HG03175 (cell line): ENCODE measurements at regions not wholly inside any gene's neighbourhood (a gene's known extent, or its start where the extent isn't known, plus 50 kb on each side); places are given as distances from the start of the nearest gene placed in this dataset.
A peak's percentile ranks its signal among the peaks of the same experiment; 100 is the strongest.
"Not testable (repeated sequence)": the region's sequence is repeated elsewhere in the genome, so short reads cannot be mapped to it uniquely, and the experiment has no call there.

Source experiments
- ATAC-seq: cut with Tn5 transposase; IDR thresholded peaks from one replicate; pipeline ENCODE4 v1.9.1; 2021; ENCODE audit warnings: mild to moderate bottlenecking, moderate library complexity; ENCODE audit not compliant: unreplicated experiment

DNA sequence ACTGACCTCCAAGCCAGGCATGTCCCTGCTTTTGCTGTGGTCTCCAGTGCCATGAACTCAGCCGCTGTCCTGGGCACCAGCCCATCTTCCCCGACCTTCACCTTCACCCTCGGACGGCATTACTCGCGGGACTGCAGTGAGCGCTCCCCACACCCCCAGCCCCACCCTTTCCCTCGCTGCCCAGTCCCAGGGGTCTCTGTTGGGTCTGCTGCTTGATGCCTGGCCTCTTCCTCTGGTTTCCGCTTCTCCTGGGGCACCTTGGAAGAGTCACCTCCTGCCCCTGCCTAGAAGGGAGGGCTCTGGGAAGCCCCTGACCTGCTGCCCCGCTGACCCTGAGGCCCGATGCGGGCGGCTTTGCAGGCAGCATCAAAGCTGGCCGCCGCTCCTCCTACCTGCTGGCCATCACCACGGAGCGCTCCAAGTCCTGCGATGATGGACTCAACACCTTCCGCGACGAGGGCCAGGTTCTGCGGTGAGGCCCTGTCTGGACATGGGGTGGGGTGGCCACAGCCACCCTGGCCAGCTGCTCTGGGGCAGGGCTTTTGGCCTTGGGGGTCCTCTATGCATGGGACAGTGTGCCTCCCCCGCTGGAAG, 102.3 kb downstream of the ZNF267 start:
- not testable (repeated sequence) for ATAC-seq

DNA sequence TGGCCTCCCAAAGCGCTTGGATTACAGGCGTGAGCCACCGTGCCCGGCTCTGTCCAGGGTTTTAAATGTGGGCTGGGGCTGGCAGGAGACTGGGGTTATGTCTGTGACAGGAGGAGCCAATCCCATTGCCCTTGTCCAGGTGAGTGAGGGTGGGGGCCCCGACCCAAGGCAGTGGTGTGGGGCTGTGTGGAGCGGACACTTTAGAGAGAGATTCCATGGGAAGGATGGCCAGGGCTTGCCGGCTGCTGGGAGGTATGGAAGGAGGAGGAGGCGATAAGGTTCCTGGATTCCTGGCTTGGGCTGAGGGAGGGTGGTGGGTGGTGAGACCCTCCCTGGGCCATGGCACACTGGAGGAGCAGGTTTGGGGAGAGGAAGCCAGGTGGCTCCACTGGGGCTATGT, 104.9 kb downstream of the ZNF267 start:
- not testable (repeated sequence) for ATAC-seq

DNA sequence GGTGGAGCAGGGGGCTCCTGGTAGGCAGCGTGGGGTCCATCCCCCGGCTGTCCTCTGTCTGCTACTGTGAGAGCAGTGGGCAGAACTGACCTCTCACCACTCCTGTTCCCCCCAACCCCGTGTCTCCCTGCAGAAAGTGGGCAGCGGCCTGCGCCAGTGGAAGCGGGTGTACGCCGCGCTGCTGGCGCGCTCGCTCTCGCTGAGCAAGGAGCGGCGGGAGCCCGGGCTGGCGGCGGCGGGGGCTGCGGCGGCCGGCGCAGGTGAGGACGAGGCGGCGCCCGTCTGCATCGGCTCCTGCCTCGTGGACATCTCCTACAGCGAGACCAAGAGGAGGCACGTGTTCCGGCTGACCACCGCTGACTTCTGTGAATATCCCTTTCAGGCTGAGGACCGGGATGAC, 108.1 kb downstream of the ZNF267 start:
- not testable (repeated sequence) for ATAC-seq

DNA sequence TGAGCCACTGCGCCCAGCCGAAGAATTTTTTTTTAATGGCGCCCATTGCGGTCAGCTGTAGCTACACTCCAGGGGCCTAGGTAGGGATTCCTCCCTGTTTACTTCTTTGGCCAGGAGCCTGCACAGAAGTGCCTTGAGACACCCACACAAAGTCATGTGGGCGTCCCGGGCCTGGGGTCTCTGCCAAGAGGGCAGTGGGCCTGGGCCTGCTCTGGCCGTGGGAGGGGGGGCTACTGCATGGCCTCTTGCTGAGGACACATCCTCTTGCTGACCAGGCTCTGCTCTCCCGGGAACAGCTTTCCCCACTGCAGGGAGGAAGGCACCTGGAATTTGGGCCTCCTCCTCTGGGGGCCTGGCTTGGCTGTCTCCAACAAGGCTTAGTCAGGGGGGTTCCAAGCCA, 109.4 kb downstream of the ZNF267 start:
- ATAC-seq, result not testable (repeated sequence)

DNA sequence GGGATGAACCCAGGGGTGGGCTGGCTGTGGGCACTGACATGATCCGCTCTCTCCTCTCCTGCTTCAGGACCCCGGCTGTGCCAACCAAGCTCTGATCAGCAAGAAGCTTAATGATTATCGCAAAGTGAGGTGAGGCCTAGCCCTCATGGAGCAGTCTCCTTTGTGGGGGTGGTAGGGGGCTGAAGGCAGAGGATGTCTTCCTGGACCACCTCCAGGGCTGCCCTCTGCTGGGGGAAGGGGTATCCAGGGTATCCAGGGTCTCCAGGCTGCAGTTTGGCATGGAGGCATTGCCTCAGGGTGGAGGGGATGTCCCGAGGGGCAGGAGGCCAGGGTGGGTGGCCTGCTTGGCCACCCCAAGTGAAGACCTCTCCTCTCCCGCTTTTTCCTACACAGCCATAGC, 110.1 kb downstream of the ZNF267 start:
- ATAC-seq, result not testable (repeated sequence)

DNA sequence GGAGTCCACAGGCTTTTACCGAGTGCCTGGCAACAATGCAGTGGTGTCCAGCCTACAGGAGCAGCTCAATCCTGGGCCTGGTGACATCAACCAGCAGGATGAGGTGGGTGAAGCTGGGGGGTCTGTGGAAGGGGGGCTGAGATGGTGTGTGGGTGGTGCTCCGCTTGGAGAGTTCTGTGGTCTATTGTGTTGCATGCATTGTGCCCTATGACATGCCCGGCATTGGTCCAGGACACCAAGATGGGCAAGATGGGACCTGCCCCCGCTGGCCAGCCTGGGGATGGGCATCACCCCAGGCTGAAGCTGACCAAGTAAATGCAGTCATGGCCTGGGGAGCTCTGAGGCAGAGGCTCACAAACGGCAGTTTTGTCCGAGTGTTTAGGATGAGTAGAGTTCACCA, 113.3 kb downstream of the ZNF267 start:
- ATAC-seq, result not testable (repeated sequence)

DNA sequence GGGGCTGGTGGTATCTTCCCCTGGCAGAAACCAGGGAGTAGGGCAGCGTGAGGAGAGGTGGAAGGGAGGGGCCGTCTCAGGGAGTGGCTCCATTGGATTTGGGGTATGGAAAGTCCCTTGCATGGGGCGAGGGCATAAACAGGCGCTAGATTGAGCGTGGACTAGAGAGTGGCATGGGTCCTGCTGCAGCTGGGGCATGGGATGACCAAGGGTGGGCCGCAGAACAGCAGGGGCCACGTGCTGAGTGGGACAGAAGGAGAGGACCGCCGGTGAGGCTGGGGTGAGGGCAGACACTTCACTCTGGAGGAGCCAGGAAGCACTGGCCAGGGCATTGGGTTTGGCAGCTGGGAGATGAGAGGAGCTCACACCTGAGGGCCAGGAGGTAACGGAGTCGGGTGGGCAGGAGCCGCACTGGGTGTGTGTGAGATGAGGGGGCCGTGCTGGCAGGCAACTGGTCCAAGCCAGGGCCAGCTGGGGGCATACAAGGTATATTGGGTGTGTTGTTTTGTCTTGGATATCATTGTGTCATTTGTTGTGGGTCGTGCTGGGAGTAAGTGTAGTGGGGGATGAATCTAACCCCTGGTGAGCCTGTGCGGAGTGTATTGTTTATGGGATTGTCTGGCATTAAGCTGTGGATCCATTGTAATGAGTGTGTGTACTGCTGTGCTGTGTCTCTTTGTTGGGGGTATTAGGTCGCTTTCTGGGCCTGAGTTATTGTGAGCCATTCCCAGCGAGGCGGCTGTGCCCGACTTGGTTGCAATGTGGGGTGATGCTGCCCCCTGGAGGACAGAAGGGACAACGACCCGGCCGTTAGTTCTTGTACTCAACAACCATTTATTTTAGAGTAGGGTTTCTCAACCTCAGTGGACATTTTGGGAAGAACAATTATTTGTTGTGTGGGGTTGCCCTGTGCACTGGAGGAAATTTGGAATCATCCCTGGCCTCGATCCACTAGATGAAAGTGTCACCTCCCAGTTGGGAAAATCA, 115.3 kb downstream of the ZNF267 start:
- peak; percentile 45 for ATAC-seq

DNA sequence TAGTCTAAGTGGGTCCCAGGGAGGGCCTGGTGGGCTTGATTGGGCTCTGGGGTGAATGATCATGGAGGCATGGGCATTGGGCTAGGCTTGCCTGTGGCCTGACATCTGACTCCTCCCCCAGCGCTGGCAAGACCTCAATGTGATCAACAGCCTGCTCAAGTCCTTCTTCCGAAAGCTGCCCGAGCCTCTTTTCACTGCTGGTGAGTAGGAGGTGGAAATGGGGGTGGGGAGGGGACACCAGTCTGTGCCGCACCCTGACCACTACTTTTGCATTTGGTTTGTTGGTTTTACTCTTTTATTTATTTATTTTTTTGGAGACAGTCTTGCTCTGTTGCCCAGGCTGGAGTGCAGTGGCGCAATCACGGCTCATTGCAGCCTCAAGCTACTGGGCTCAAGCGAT, 116.7 kb downstream of the ZNF267 start:
- not testable (repeated sequence) for ATAC-seq

DNA sequence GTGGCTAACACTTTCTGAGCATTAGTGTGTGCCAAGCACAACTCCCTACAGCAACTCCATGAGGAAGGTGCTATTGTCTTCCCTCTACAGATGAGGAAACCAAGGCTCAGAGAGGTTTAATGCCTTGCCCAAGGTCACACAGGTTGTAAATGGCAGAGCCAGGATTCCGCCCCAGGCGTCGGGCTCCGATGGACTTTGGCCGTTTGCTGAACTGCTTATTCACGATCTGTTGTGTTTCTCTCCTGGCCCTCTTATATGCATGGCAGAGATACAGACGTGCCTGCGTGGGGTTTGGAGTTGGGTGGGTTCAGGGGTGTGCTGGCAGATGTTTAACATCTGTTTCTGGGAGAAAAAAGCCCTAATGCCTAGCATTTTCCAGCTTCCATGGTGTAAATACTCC, 117.4 kb downstream of the ZNF267 start:
- not testable (repeated sequence) for ATAC-seq

DNA sequence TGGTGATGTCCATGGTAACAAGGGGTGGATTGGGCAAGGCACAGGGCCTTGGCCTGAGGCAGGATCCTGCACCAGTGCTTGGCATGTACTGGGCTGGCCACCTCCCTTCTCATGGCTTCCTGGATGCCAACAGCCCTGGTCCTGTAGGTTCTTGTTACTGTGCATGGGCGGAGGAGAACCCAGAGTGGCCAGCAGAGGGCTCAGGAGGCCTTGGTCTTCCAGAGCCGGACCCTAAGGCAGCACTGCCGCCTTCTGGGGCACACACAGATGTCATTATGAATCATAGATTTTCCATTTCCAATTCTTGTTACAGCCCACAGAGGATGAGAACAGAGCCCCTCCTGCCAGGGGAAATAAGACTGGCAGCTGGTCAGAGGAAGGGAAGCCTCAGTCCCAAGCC, 122.7 kb downstream of the ZNF267 start:
- ATAC-seq, result not testable (repeated sequence)

DNA sequence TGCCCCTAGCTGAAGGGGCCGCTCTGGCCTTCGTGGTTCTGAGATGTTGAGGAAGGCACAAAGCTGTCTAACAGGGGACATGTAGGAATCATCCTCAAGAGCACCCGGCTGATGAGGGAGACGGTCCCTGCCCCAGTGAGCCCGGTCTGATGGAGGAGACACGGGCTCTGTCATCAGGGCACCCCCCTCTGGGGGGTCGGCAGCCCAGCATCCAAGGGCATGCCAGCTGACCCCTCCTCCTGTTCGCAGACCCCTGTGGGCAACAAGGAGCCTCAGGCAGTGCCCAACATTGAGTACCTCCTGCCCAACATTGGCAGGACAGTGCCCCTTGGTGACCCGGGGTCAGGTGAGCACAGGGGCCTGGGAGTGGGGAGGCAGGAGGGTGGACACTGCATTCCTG, 128.9 kb downstream of the ZNF267 start:
- ATAC-seq, result not testable (repeated sequence)

DNA sequence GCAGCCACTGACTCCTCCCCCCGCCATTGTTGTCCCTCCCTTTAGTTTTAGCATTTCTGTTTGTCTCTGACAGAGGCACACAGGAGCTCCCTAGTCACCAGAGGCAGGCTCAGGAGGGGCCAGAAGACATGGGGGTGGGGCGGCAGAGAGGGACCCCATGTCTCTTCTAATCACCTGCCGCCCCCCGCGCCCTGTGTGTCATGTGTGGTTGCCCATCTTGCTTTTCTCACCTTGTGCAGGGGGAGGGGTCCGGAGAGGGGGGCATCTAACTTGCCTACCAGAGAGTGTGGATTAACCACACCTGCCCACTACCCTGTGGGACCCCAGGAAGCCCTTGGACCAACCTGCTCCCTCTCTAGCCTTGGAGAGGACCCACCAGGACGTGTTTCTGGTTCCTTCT, 130.2 kb downstream of the ZNF267 start:
- not testable (repeated sequence) for ATAC-seq

DNA sequence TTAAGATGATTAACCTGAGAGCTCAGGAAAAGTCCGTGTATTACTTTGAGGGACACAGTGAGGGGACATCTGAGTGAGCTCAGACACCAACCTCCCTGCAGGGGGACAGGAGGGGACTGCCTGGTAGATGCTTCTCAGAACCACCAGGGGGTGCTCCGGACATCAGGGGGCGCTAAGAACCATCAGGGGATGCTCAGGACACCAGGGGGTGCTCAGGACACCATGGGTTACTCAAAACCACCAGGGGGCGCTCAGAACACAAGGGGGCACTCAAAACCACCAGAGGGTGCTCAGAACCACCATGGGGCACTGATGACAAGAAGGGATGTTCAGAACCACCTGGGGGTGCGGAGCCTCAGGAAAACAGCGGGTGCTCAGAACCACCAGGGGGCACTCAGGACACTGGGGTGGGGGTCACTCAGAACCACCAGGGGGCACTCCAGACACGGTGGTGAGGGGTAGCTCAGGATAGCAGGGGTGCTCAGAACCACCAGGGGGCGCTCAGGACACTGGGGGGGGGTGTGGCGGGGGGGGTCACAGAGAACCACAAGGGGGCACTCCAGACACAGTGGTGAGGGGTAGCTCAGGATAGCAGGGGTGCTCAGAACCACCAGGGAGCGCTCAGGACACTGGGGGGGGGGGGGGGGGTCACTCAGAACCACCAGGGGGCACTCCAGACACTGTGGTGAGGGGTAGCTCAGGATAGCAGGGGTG, 165.3 kb downstream of the ZNF267 start:
- ATAC-seq, result not testable (repeated sequence)

DNA sequence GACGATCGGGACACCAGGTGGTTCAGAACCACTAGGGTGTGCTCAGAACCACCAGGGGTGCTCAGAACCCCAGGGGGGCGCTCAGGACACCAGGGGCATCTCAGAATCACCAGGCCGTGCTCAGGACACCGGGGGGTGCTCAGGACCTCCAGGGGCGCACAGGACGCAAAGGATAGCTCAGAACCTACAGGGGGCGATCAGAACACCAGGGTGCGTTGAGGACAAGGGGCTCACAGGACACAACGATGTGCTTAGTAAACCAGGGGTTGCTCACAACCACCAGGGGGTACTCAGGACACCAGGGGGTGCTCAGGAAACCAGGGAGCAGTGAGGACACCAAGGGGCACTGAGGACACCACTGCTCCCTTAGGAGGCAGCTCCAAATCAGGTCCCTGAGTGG, 166.3 kb downstream of the ZNF267 start:
- ATAC-seq, result not testable (repeated sequence)

DNA sequence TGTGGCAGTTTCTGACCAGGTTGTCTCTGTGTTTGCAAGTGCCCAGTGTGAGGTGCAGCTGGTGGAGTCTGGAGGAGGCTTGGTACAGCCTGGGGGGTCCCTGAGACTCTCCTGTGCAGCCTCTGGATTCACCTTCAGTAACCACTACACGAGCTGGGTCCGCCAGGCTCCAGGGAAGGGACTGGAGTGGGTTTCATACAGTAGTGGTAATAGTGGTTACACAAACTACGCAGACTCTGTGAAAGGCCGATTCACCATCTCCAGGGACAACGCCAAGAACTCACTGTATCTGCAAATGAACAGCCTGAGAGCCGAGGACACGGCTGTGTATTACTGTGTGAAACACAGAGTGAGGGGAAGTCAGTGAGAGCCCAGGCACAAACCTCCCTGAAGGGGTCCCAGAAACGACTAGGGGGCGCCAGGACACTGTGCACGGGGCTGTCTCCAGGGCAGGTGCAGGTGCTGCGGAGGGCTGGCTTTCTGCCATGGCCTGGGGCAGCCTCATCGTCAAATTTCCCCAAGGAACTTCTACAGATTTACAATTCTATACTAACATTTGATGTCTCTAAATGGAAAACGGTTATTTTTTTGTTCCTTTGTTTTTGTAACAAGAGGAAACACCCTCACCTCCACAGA, 187.0 kb upstream of the TP53TG3D start:
- ATAC-seq, result not testable (repeated sequence)

DNA sequence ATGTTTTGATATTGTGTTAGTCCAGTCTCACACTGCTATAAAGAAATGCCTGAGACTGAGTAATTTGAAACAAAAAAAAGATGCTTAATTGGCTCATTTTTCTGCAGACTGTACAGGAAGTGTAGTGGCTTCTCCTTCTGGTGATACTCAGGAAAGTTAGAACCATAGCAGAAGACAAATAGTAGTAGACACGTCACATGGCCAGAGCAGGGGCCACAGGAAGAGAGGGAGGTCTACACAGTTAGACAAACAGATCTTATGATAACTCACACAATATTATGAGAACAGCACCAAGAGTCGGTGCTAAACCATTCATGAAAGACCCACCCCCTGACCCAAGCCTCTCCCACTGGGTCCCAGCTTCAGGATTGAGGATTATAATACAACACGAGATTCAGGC, 181.5 kb upstream of the TP53TG3D start:
- ATAC-seq, result not testable (repeated sequence)

DNA sequence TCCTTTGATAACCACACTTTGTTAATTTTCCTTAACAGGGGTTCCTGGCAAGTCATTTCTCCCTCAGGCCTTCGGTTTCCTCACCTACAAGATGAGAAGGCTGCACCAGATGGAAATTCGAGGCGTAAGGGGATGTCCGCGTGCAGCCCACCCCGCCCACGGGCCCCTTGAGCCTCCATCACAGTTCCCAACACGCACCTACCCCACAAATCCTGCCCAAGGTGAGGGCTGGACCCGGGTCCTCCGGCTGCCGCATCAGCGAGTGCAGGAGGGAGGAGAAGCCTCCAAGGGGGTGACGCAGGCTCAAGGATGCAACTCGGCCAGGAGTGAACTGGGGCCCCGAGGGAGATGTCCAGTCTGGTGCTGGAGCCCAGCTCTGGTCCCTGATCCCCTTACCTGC, 169.2 kb upstream of the TP53TG3D start:
- not testable (repeated sequence) for ATAC-seq

DNA sequence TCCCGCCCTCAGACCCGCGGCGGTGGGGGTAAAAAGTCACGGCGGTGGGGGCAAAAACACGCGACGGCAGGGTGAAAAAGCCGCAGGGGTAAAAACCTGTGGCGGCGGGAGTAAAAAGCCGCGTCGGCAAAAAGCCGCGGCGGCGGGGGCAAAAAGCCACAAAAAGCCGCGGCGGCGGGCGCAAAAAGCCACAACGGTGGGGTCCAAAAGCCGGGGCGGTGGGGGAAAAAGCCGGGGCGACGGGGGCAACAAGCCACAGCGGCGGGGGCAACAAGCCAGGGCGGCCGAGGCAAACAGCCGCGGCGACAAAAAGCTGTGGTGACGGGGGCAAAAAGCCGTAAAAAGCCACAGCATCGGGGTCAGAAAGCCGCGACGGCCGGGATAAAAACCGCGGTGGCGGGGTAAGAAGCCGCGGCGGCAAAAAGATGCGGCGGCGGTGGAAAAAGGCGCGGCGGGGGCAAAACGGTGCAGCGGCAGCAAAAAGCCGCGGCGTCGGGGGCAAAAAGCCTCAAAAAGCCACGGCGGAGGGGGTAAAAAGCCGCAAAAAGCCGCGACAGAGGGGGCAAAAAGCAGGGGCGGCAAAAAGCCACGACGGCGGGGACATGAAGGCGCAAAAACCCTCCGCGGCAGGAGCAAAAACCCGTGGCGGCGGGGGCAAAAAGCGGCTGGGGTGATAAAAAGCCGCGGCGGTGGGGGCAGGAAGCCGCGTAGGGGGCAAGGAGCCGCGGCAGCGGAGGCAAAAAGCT, 168.3 kb upstream of the TP53TG3D start:
- not testable (repeated sequence) for ATAC-seq

DNA sequence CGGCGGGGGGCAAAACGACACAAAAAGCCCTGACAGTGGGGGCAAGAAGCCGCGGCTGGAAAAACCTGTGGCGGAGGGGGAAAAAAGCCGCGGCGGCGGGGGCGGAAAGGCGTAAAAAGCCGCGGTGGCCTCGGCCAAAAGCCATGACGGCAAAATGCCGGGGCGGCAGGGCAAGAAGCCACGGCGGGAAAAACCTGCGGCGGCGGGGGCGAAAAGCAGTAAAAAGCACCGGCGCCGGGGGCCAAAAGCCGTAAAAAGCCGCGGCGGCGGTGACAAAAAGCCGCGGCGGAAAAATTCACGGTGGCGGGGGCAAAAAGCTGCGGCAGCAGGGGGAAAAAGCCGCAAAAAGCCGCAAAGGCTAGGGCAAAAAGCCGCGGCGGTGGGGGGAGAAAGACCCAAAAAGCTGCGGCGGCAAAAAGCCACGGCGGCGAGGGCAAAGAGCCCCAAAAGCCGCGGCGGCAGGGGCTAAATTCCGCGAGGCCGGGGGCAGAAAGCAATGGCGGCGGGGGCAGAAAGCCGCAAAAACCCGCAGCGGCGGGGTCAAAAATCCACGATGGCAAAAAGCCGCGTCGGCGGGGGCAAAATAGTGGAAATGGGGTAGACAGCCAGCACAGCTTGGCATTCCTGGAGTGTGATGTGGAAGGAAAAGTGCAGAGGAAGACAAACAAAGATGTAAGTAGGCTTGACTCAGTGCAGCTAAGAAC, 167.5 kb upstream of the TP53TG3D start:
- not testable (repeated sequence) for ATAC-seq

DNA sequence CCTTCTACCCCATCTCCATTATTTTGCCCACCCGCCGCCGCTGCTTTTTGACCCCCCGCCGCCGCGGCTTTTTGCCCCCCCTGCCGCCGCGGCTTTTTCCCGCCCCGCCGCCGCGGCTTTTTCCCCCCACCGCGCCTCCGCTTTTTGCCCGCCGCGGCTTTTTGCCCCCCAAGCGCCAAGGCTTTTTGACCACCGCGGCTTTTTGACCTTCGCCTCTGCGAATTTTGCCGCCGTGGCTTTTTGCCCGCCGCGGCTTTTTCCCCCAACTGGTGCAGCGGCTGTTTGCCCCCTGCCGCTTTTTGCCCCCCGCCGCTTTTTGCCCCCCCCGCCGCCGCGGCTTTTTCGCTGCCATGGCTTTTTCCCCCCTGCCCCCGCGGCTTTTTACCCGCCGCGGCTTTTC, 137.5 kb upstream of the TP53TG3D start:
- not testable (repeated sequence) for ATAC-seq
